HEK293 (cell line): ENCODE measurements at regions not wholly inside any gene's neighbourhood (a gene's known extent, or its start where the extent isn't known, plus 50 kb on each side); places are given as distances from the start of the nearest gene placed in this dataset.
"Not testable (repeated sequence)": the region's sequence is repeated elsewhere in the genome, so short reads cannot be mapped to it uniquely, and the experiment has no call there.

Source experiments
- CTCF ChIA-PET: fragments of 350-600 bp; formaldehyde crosslinking; extraction: SDS; loops from one replicate; lab custom pipeline; 2021; ENCODE audit warnings: antibody characterized with exemption; lab: Yijun Ruan, JAX
- POLR2A ChIA-PET: fragments of 300-600 bp; formaldehyde crosslinking; extraction: SDS; loops from one replicate; lab custom pipeline; 2020; ENCODE audit warnings: antibody characterized with exemption, inconsistent platforms; lab: Yijun Ruan, JAX
- H3K27ac ChIP-seq: fragments of 200-500 bp; sonication (Bioruptor generic); 2 replicates; pipeline ENCODE4 v1.5.1; 2014; ENCODE audit warnings: low read depth, low read length, control low read depth, inconsistent platforms; ENCODE audit errors: extremely low read depth
- H3K36me3 ChIP-seq, 2 experiments: fragments of 200-500 bp in 1 of 2; sonication (Bioruptor generic) in 1 of 2; 1 replicate in 1 of 2; 2 replicates in 1 of 2; pipeline ENCODE4 v1.5.1; 2014 to 2017; ENCODE audit warnings: inconsistent platforms in 2 of 2, low read length in 2 of 2; ENCODE audit not compliant: control insufficient read depth in 2 of 2, insufficient read depth in 1 of 2
- H3K4me1 ChIP-seq: fragments of 200-500 bp; sonication (Bioruptor generic); 2 replicates; pipeline ENCODE4 v1.5.1; 2014; ENCODE audit warnings: mild to moderate bottlenecking, low read length, inconsistent platforms; ENCODE audit not compliant: control insufficient read depth, insufficient read depth
- H3K4me3 ChIP-seq: 2 replicates; pipeline ENCODE4 v1.5.1; 2011; ENCODE audit warnings: low read depth, mild to moderate bottlenecking, control low read depth, low read length, moderate library complexity
- H3K9me3 ChIP-seq: fragments of 200-500 bp; sonication (Bioruptor generic); 2 replicates; pipeline ENCODE4 v1.5.1; 2014; ENCODE audit warnings: low read depth, low read length, inconsistent platforms; ENCODE audit not compliant: control insufficient read depth, insufficient read depth
- BCL11A ChIP-seq: fragments of 450-650 bp; formaldehyde crosslinking; IDR thresholded peaks from 2 replicates; pipeline ENCODE4 v1.5.1; 2016; ENCODE audit warnings: low read depth, missing biosample characterization, missing genetic modification characterization
- HOXD13 ChIP-seq: sonication (generic); formaldehyde crosslinking; IDR thresholded peaks from 2 replicates; pipeline ENCODE4 v1.8.0; 2022; ENCODE audit warnings: missing genetic modification reagents, borderline replicate concordance
- KLF7 ChIP-seq: fragments of 450-650 bp; formaldehyde crosslinking; IDR thresholded peaks from 2 replicates; pipeline ENCODE4 v1.5.1; 2016; ENCODE audit warnings: missing biosample characterization, missing genetic modification characterization, borderline replicate concordance
- PRDM1 ChIP-seq: fragments of 450-650 bp; formaldehyde crosslinking; IDR thresholded peaks from 2 replicates; pipeline ENCODE4; 2016; ENCODE audit warnings: missing biosample characterization, missing genetic modification characterization
- SCRT2 ChIP-seq: fragments of 450-650 bp; formaldehyde crosslinking; IDR thresholded peaks from 2 replicates; pipeline ENCODE4 v1.5.1; 2016; ENCODE audit warnings: missing biosample characterization, missing genetic modification characterization
- ZEB2 ChIP-seq: fragments of 450-650 bp; formaldehyde crosslinking; IDR thresholded peaks from 2 replicates; pipeline ENCODE4 v1.5.1; 2016; ENCODE audit warnings: missing biosample characterization, missing genetic modification characterization
- ZNF169 ChIP-seq: fragments of 450-650 bp; formaldehyde crosslinking; IDR thresholded peaks from 2 replicates; pipeline ENCODE4 v1.5.1; 2016; ENCODE audit warnings: missing biosample characterization, missing genetic modification characterization
- ZNF558 ChIP-seq: fragments of 450-650 bp; formaldehyde crosslinking; IDR thresholded peaks from 2 replicates; pipeline ENCODE4 v1.5.1; 2016; ENCODE audit warnings: missing biosample characterization, missing genetic modification characterization
- TF ChIP-seq, protein P1 (sequence below): fragments of 450-650 bp; formaldehyde crosslinking; IDR thresholded peaks from 2 replicates; pipeline ENCODE4 v1.5.0; 2017; ENCODE audit warnings: missing biosample characterization, missing genetic modification characterization, borderline replicate concordance
- TF ChIP-seq, protein P2 (sequence below): fragments of 450-650 bp; formaldehyde crosslinking; optimal IDR thresholded peaks from 2 replicates; pipeline ENCODE3; 2016; ENCODE audit warnings: missing biosample characterization, mild to moderate bottlenecking, missing genetic modification characterization

- CTCF ChIA-PET, H3K4me3 ChIP-seq, H3K36me3 ChIP-seq, H3K4me1 ChIP-seq, H3K9me3 ChIP-seq, H3K27ac ChIP-seq, POLR2A ChIA-PET: not testable (repeated sequence)
Measured at GRCh38 chr15:20286559-20286958, 255.0 kb downstream of the GOLGA6L6 start.

DNA sequence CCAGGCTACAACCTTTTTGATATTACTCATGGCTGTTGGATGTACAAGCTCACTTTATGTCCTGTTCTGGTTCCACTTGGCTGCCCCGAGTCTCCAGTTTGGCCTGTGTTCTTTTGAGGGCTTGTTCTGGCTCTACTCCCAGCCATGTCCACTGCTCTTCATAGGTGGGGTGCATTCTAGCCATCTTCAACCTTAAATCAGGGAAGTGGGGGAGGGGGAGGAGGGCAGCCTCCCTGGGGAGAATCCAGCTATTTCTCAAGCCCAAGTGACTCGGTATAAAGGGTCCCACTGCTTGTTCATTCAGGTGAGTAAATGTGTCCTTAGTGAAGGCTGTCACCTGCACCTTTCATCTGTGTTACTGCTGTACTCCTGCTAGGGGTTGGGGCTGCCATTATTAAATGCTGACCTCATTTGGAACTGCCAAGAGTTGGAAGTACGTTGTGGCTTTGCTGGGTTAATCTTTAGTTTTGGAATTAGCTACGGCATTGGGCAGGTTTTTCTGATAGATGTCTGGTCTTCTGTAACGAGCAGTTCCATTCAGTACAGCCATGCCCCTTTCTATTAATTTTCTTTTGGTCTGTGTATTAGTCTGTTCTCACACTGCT lies 255.8 kb downstream of the GOLGA6L6 start:
- H3K9me3 ChIP-seq, H3K4me3 ChIP-seq, H3K4me1 ChIP-seq, CTCF ChIA-PET, H3K36me3 ChIP-seq, H3K27ac ChIP-seq: not testable (repeated sequence)
- POLR2A ChIA-PET, result interaction anchor here (0.6 kb wide), 1 partner anchor 69 kb away, joined by 3 read pairs; no protein-coding TSS in a partner anchor

- POLR2A ChIA-PET, result interaction anchor here (0.6 kb wide), 1 partner anchor 68 kb away, joined by 3 read pairs; no protein-coding TSS in a partner anchor
- CTCF ChIA-PET, result interaction anchor here (0.6 kb wide), 1 partner anchor 1939 kb away, joined by 3 read pairs; no protein-coding TSS in a partner anchor
Measured at GRCh38 chr15:20284891-20285535, 256.6 kb downstream of the GOLGA6L6 start.

GRCh38 chr15:20283651-20284050 lies 257.9 kb downstream of the GOLGA6L6 start:
- H3K36me3 ChIP-seq, result not testable (repeated sequence)

More at GRCh38 chr15:20284891-20285535, 256.6 kb downstream of the GOLGA6L6 start:
- H3K36me3 ChIP-seq, H3K4me1 ChIP-seq, H3K9me3 ChIP-seq, H3K4me3 ChIP-seq, H3K27ac ChIP-seq: not testable (repeated sequence)

GRCh38 chr15:20282491-20282943 lies 259.1 kb downstream of the GOLGA6L6 start:
- H3K27ac ChIP-seq, H3K4me3 ChIP-seq, H3K36me3 ChIP-seq, POLR2A ChIA-PET, CTCF ChIA-PET, H3K4me1 ChIP-seq, H3K9me3 ChIP-seq: not testable (repeated sequence)

More at GRCh38 chr15:20283651-20284050, 257.9 kb downstream of the GOLGA6L6 start:
- H3K9me3 ChIP-seq, CTCF ChIA-PET, H3K4me3 ChIP-seq, H3K4me1 ChIP-seq, H3K27ac ChIP-seq, POLR2A ChIA-PET: not testable (repeated sequence)

DNA sequence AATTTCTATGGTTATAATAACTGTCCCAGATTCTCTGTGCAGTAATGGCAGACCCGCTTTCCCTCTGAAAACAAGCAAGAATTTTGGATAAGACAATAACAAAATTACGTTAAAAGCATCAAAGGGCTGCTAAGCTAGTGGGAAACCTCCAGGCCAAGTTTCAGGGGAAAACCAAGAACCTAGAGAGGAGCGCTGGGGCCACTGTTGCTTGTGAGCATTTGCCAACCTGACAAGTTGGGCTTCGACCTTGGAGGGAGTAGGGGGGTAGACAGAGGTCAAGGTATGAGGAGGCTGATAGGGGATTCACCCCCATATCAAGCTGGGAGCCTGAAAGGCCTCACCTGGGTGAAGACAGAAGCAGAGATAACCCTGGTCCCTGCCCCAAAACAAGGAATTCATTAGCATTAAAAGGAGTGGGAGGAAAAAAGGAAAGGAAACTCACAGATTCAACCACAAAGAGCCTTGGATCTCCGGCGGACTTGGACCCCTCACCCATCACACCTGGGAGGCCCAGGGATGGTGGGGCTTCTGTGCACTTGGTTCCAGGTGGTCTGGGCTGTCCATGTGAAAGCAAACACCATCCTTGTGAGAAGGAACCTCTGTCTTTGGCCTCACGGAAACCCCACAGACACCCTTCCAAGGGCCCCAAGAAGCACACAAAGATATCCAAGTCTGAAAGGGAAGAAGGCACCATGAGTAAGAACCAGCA lies 259.9 kb downstream of the GOLGA6L6 start:
- POLR2A ChIA-PET, H3K27ac ChIP-seq, H3K9me3 ChIP-seq, H3K36me3 ChIP-seq, H3K4me1 ChIP-seq, H3K4me3 ChIP-seq, CTCF ChIA-PET: not testable (repeated sequence)

DNA sequence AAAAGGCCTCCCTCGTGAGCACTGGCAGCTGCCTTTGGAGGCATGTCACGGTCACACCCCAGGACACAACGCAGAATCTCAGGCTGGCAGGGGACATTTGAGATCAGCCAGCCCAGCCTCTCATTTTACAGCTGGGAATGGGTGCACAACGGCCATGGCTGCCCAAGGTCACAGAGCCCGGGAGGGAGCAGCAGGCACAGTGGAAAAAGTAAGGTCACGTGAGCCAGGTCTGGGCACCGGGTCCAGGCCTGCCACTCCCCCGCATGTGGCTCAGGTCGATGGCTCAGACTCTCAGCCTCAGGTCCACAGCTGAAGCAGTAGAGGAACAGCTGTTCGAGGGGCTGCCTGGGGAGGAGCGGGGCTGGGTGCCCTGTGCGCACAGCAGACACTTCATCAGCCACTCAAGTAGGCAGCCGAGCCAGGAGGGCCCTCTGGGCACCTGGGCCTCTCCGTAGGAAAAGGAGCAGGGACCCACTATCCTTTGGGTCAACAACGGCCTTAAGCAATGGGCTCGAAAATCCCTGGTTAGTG lies 260.6 kb downstream of the GOLGA6L6 start:
- no peaks in the 10 kb centered on the region for H3K36me3 ChIP-seq
- POLR2A ChIA-PET, result no interaction called here
- CTCF ChIA-PET, result no interaction called here
- H3K4me1 ChIP-seq, result no peaks in the 10 kb centered on the region
- H3K4me3 ChIP-seq, result no peak overlapping the region
- H3K27ac ChIP-seq, result no peak overlapping the region
- no peaks in the 10 kb centered on the region for H3K9me3 ChIP-seq
- TF ChIP-seq ZEB2 (tag by site-specific recombination), result no peak
- no peak for TF ChIP-seq KLF7
- TF ChIP-seq SCRT2 (tag by site-specific recombination), result no peak
- no peak for TF ChIP-seq ZNF558 (tag by site-specific recombination)
- TF ChIP-seq, protein P1, sequence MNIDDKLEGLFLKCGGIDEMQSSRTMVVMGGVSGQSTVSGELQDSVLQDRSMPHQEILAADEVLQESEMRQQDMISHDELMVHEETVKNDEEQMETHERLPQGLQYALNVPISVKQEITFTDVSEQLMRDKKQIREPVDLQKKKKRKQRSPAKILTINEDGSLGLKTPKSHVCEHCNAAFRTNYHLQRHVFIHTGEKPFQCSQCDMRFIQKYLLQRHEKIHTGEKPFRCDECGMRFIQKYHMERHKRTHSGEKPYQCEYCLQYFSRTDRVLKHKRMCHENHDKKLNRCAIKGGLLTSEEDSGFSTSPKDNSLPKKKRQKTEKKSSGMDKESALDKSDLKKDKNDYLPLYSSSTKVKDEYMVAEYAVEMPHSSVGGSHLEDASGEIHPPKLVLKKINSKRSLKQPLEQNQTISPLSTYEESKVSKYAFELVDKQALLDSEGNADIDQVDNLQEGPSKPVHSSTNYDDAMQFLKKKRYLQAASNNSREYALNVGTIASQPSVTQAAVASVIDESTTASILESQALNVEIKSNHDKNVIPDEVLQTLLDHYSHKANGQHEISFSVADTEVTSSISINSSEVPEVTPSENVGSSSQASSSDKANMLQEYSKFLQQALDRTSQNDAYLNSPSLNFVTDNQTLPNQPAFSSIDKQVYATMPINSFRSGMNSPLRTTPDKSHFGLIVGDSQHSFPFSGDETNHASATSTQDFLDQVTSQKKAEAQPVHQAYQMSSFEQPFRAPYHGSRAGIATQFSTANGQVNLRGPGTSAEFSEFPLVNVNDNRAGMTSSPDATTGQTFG (tag by site-specific recombination), result no peak
- TF ChIP-seq ZNF169, result no peak
- TF ChIP-seq, protein P2, sequence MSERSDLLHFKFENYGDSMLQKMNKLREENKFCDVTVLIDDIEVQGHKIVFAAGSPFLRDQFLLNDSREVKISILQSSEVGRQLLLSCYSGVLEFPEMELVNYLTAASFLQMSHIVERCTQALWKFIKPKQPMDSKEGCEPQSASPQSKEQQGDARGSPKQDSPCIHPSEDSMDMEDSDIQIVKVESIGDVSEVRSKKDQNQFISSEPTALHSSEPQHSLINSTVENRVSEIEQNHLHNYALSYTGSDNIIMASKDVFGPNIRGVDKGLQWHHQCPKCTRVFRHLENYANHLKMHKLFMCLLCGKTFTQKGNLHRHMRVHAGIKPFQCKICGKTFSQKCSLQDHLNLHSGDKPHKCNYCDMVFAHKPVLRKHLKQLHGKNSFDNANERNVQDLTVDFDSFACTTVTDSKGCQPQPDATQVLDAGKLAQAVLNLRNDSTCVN (tag by site-specific recombination), result no peak
- no peak for TF ChIP-seq PRDM1 (tag by site-specific recombination)
- TF ChIP-seq HOXD13 (CRISPR knock-in tag), result no peak
- TF ChIP-seq BCL11A (tag by site-specific recombination), result no peak
